Nephron progenitor cell (in vitro differentiated cells): ENCODE measurements at regions not wholly inside any gene's neighbourhood (a gene's known extent, or its start where the extent isn't known, plus 50 kb on each side); places are given as distances from the start of the nearest gene placed in this dataset.

Experiments used
- DNase-seq: peaks from one replicate; pipeline ENCODE4 v3.0.0; 2021
- H3K27ac Mint-ChIP-seq: 2 replicates; pipeline ENCODE4 v1.8.0; 2021; ENCODE audit warnings: mild to moderate bottlenecking, moderate library complexity, mixed read lengths
- H3K27me3 Mint-ChIP-seq: 2 replicates; pipeline ENCODE4 v1.8.0; 2021; ENCODE audit warnings: mild to moderate bottlenecking, low read depth, mixed read lengths; ENCODE audit not compliant: poor library complexity
- H3K36me3 Mint-ChIP-seq: 2 replicates; pipeline ENCODE4 v1.8.0; 2021; ENCODE audit warnings: low read depth, mixed read lengths
- H3K4me1 Mint-ChIP-seq: 2 replicates; pipeline ENCODE4 v1.8.0; 2021; ENCODE audit warnings: mixed read lengths
- H3K4me3 Mint-ChIP-seq: 2 replicates; pipeline ENCODE4 v1.8.0; 2021; ENCODE audit warnings: mild to moderate bottlenecking, moderate library complexity, mixed read lengths
- H3K9me3 Mint-ChIP-seq: 2 replicates; pipeline ENCODE4 v1.8.0; 2021; ENCODE audit warnings: mild to moderate bottlenecking, moderate library complexity, mixed read lengths
- CTCF ChIP-seq: fragments of 200-600 bp; sonication (generic); IDR thresholded peaks from 2 replicates; pipeline ENCODE4 v1.5.0; 2021; ENCODE audit warnings: antibody characterized with exemption

- Mint-ChIP-seq H3K4me1 (peaks cover 6% of the 10 kb centered on the region), H3K27me3 (no peaks in the 10 kb centered on the region), H3K9me3 (peaks cover 40% of the 10 kb centered on the region), H3K36me3 (peaks cover 17% of the 10 kb centered on the region), H3K27ac (no peak overlapping the region), H3K4me3 (no peak overlapping the region)
- TF ChIP-seq CTCF = no peak
- DNase-seq = no peak
Observed at GRCh38 chr10:22054961-22055360, 51.4 kb upstream of the DNAJC1 start.
